Breast epithelium (tissue), 4 donors: ENCODE measurements at regions not wholly inside any gene's neighbourhood (a gene's known extent, or its start where the extent isn't known, plus 50 kb on each side); places are given as distances from the start of the nearest gene placed in this dataset.

Experiments used
- DNase-seq, 2 donors: peaks; one replicate each; pipeline ENCODE4 v3.0.0-alpha.2; 2019; ENCODE audit warnings: low spot score in 2 of 2
- H3K27ac ChIP-seq, 2 donors: fragments of 200-600 bp; sonication (generic) in 1 of 2; one replicate each; pipeline ENCODE4 v1.5.1; 2016 to 2019; ENCODE audit warnings: mild to moderate bottlenecking in 1 of 2
- H3K27me3 ChIP-seq, 2 donors: fragments of 200-600 bp; sonication (generic) in 1 of 2; one replicate each; pipeline versions ENCODE4 v1.5.1 to v1.6.0; 2017 to 2019; ENCODE audit warnings: control low read depth in 1 of 2, mild to moderate bottlenecking in 1 of 2
- H3K36me3 ChIP-seq: fragments of 200-600 bp; one replicate; pipeline ENCODE4 v1.5.1; 2019
- H3K4me1 ChIP-seq, 2 donors: fragments of 200-600 bp; sonication (generic); one replicate each; pipeline ENCODE4 v1.5.1; 2016 to 2019; ENCODE audit warnings: control low read depth in 1 of 2
- H3K4me3 ChIP-seq, 3 donors: fragments of 200-600 bp; sonication (generic); 1 replicate in 2 of 3; 2 replicates in 1 of 3; pipeline ENCODE4 v1.5.1; 2016 to 2019; ENCODE audit warnings: mild to moderate bottlenecking in 3 of 3, moderate library complexity in 2 of 3
- H3K9me3 ChIP-seq, 2 donors: fragments of 200-600 bp; sonication (generic) in 1 of 2; one replicate each; pipeline ENCODE4 v1.5.1; 2016 to 2019; ENCODE audit warnings: control low read depth in 1 of 2
- POLR2A ChIP-seq: fragments of 450-650 bp; IDR thresholded peaks from one replicate; pipeline ENCODE4 v1.6.1; 2016; ENCODE audit warnings: antibody characterized with exemption, mild to moderate bottlenecking, moderate library complexity
- POLR2AphosphoS5 ChIP-seq, 3 donors: sonication (generic); formaldehyde crosslinking; IDR thresholded peaks; one replicate each; pipeline ENCODE4 v1.6.1; 2017; ENCODE audit warnings: antibody characterized with exemption in 3 of 3
- intact Hi-C: fragments of 100-400 bp; cut with DNase I; formaldehyde crosslinking; loops from one replicate; pipeline ENCODE4 v1.15.1; 2023; ENCODE audit warnings: low total_unique reads
- TF ChIP-seq, protein P1 (sequence below), 3 donors: fragments of 450-650 bp; IDR thresholded peaks; one replicate each; pipeline ENCODE4 v1.5.1; 2016 to 2017; ENCODE audit warnings: antibody characterized with exemption in 3 of 3, mild to moderate bottlenecking in 3 of 3, moderate library complexity in 3 of 3

DNA sequence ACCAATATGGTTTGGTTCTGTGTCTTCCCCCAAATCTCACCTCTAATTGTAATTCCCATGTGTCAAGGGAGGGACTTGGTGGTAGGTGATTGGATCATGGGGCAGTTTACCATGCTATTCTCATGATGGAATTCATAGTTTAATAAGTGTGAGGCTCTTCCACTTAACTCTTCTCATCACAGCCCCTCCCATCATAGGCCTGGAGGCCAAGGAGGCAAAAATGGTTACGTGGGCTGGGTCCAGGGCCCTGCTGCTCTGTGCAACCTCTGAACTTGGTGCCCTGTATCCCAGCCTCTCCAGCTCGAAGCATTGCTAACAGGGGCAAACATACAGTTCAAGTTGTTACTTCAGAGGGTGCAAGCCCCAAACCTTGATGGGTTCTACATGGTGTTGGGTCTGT lies 232.7 kb downstream of the ADGRG6 start:
- H3K4me1 ChIP-seq = no peaks in the 10 kb centered on the region
- H3K4me3 ChIP-seq = no peak overlapping the region
- TF ChIP-seq POLR2AphosphoS5 (IDR thresholded peaks at IDR 0.05) (no peak), POLR2A (no peak)
- TF ChIP-seq, protein P1, sequence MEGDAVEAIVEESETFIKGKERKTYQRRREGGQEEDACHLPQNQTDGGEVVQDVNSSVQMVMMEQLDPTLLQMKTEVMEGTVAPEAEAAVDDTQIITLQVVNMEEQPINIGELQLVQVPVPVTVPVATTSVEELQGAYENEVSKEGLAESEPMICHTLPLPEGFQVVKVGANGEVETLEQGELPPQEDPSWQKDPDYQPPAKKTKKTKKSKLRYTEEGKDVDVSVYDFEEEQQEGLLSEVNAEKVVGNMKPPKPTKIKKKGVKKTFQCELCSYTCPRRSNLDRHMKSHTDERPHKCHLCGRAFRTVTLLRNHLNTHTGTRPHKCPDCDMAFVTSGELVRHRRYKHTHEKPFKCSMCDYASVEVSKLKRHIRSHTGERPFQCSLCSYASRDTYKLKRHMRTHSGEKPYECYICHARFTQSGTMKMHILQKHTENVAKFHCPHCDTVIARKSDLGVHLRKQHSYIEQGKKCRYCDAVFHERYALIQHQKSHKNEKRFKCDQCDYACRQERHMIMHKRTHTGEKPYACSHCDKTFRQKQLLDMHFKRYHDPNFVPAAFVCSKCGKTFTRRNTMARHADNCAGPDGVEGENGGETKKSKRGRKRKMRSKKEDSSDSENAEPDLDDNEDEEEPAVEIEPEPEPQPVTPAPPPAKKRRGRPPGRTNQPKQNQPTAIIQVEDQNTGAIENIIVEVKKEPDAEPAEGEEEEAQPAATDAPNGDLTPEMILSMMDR (IDR thresholded peaks at IDR 0.05) = no peak
- H3K27me3 ChIP-seq = no peaks in the 10 kb centered on the region
- DNase-seq = no peak
- no peak overlapping the region for H3K27ac ChIP-seq
- no peaks in the 10 kb centered on the region for H3K36me3 ChIP-seq
- intact Hi-C loops = no loop called here
- H3K9me3 ChIP-seq = peaks cover 14 to 19% of the 10 kb centered on the region in 2 donors

DNA sequence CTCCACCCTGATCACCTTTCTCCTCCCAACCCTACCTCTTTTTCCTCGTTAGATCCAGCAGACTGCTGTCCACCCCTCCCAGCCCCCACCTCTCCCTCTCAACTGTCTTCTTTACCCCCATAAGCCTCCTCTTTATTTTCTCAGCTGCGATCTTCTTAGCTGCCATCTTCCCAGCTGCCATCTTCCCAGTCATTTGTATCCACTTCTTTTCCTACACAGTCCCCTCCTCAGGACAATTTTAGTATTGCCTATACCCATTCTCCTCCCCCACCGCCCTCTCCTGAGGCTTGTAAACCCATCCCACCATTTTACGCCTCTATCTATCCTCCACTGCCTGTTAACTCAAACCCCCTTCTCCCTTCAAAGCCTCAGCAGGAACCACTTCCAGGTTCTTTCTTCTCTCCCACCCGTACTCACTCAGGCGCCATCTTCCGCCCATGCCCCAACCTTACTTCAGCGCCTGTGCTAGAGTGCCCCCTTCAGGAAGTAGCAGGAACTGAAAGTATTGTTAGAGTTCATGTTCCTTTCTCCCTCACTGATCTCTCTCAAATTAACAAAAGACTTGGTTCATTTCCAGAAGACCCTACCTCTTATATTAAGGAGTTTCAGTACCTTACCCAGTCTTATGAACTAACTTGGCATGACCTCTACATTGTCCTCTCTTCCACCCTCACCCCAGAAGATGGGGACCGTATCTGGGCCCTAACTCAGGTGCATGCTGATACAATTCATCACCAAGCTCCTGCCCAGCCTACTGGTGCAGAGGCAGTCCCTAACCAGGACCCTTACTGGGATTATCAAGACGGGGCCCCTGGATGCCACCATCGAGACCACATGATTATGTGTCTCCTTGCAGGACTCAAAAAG lies 236.0 kb downstream of the ADGRG6 start:
- TF ChIP-seq POLR2A = no peak
- TF ChIP-seq, protein P1 (IDR thresholded peaks at IDR 0.05) = no peak
- H3K9me3 ChIP-seq = peaks cover 14 to 19% of the 10 kb centered on the region in 2 donors
- no peaks in the 10 kb centered on the region for H3K27me3 ChIP-seq
- no peak overlapping the region for H3K4me3 ChIP-seq
- no peak for DNase-seq
- intact Hi-C loops = no loop called here
- H3K27ac ChIP-seq = no peak overlapping the region
- no peaks in the 10 kb centered on the region for H3K36me3 ChIP-seq
- H3K4me1 ChIP-seq = no peaks in the 10 kb centered on the region

DNA sequence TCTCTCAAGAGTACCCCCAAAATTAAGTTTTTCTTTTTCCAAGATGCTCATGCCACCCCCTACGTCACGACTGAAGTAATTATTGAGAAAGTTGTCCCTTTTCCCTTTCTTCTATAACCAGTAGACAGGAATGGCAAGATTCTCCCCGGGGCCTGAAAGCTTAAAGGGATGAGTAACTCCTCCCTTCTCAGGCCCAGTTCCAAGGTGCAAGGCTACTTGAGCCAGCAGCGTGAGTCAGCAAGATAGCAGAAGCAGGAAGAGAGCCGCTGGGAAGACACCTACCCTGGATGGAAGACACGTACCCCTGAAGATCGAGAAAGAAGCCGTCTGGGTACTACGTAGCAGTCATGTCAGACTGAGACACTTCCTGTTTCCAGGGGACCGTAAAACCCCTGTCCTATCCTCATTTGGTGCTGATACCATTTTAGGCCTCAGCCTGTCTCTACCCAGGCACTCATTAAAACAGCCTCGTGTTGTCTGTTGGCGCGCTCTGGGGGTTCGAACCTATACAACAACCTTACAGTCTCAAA lies 241.0 kb downstream of the ADGRG6 start:
- no peaks in the 10 kb centered on the region for H3K36me3 ChIP-seq
- peak in 1 of 2 donors; percentile 57 for DNase-seq
- H3K27me3 ChIP-seq = no peaks in the 10 kb centered on the region
- no peak for TF ChIP-seq POLR2AphosphoS5 (IDR thresholded peaks at IDR 0.05)
- TF ChIP-seq POLR2A = no peak
- TF ChIP-seq, protein P1 (IDR thresholded peaks at IDR 0.05) = no peak
- H3K27ac ChIP-seq = peak overlapping the region; percentile 37 to 84
- H3K4me3 ChIP-seq = peak overlapping the region in 1 of 3 donors; percentile 44
- H3K4me1 ChIP-seq = no peaks in the 10 kb centered on the region
- H3K9me3 ChIP-seq = no peaks in the 10 kb centered on the region
- intact Hi-C loops = no loop called here

DNA sequence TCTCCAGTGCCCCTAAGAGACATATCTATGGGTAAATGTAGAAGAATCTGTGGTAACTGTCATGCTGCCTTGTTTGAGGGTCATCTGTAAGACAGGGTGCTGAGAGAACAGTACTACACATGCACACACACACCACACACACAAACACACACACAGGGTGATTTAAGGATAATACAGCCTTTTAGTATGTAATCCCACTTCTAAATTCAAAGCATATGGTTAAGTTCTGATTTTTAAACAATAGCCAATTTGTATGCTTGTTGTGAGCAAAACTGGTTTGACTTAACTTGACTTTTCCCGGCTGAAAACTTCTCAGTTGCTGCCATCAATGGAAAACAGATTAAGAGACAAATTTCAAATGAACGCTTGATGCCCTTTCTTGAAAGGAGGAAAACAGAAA lies 241.8 kb downstream of the ADGRG6 start:
- Histone ChIP-seq H3K27me3 (no peaks in the 10 kb centered on the region), H3K4me3 (no peak overlapping the region)
- TF ChIP-seq POLR2A (no peak), POLR2AphosphoS5 (IDR thresholded peaks at IDR 0.05) (no peak)
- TF ChIP-seq, protein P1 (IDR thresholded peaks at IDR 0.05) = no peak

DNA sequence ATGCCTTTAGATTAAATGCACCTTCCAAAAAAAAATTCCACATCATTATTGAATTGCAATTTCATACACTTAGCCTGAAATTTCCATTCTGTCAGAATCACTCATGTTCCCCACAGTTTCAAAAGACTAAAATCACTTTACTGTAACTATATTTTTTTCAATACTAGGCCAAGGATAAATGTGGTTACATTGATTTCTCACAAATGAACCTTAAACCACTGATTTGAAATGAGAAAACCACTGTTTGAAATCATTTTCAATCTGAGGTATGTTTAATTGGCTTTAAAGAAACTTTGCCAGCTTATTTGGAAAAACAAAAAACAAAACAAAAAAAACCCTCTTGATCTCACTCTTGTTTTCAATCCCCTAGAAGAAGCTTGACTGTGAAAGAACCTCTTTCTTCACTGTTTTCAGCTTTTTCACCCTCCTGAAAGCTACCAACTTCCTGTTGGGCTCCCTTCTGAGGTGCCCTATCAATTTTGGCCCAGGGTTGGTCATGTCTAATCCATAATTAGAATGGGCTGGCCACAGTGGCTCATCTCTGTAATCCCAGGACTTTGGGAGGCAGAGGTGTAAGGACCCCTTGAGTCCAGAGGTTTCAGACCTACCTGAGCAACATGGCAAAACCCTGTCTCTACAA lies 242.5 kb downstream of the ADGRG6 start:
- TF ChIP-seq POLR2A (no peak), POLR2AphosphoS5 (IDR thresholded peaks at IDR 0.05) (no peak)
- TF ChIP-seq, protein P1 (IDR thresholded peaks at IDR 0.05) = no peak
- H3K36me3 ChIP-seq = no peaks in the 10 kb centered on the region
- no peak for DNase-seq
- H3K4me3 ChIP-seq = no peak overlapping the region
- intact Hi-C loops = no loop called here
- no peaks in the 10 kb centered on the region for H3K4me1 ChIP-seq
- H3K27ac ChIP-seq = peak overlapping the region in 1 of 2 donors; percentile 19
- H3K27me3 ChIP-seq = no peaks in the 10 kb centered on the region
- no peaks in the 10 kb centered on the region for H3K9me3 ChIP-seq

More for the DNA sequence above, 241.8 kb downstream of the ADGRG6 start:
- Histone ChIP-seq H3K27ac (peak overlapping the region in 1 of 2 donors; percentile 84), H3K36me3 (no peaks in the 10 kb centered on the region), H3K9me3 (no peaks in the 10 kb centered on the region), H3K4me1 (no peaks in the 10 kb centered on the region)
- intact Hi-C loops = no loop called here
- no peak for DNase-seq
